ENCODE measurements at regions not wholly inside any gene's neighbourhood (a gene's known extent, or its start where the extent isn't known, plus 50 kb on each side); places are given as distances from the start of the nearest gene placed in this dataset.
"Not testable (repeated sequence)": the region's sequence is repeated elsewhere in the genome, so short reads cannot be mapped to it uniquely, and the experiment has no call there.

DNA sequence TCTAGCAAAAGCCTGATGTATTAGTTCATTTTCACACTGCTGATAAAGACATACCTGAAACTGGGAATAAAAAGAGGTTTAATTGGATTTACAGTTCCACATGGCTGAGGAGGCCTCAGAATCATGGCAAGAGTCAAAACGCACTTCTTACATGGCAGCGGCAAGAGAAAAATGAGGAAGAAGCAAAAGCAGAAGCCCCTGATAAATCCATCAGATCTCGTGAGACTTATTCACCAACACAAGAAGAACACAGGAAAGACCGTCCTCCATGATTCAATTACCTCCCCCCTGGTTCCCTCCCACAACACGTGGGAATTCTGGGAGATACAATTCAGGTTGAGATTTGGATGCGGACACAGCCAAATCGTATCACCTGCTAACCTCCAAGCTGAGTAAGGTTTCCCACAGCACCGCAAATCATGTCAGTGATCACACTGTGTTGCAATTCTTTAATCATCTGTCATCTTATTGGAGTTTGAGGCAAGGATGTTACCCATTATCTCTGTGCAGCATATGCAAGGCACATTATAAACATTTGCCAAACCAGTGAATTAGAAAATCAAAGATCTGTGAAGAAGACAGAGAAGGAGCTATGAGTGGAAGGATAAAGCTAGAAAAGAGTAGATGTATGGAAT is 128.5 kb downstream of the ZNF281 start:
- no peak for DNase-seq

DNA sequence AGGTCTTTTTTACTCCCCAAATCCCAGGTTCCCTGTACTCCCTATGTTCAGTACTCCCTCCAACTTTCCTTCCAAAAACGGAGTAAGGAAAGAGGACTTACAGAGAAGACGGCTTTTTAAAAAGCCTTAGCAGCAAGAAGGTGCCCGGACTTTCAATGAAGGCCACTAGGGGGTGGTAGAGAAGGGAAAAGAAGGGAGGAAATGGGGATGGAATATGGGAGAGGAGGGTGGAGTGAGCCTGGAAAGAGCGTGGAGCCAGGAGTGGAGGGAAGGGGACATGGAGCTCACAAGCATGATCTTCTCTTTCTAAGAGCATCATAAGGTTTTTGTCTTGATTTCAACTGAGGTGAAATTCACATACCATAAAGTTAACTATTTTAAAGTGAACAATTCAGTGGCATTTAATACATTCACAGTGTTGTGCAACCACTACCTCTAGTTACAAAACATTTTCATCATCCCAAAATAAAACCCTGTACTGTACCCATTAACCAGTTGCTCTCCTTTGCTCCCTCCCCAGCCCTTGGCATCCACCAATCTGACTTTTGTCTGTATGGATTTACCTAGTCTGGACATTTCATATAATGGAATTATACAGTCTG is 129.9 kb downstream of the ZNF281 start:
- peak; percentile 33 for DNase-seq

DNA sequence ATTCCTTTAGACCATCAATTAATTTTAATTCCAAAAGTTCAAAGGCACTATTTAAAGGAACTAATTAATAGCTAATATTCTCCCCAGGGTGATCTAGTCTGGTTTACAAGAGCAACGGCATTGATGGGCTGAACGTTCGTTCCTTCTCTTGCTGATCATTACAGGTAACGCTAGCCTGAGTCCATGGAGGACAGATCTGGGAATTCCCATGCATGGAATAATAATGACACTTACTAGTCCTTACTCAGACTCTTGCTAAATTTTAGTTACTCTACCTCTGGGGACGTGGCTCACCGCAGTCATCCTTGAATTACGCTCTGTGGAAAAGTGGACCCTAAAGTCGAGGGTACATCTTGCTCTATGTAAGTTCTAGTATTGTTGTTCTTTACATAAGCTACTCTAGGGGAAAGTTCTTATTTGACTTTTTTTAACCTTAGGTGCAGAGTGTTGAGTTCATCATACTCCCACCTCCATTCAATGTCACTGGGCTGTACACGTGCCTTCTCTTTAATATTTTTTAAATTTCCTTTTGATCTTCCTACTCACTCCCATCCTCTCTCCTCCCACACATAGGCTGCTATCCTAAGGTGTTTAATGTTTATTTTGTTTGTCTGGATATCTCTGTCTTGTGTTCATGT is 133.9 kb downstream of the ZNF281 start:
- no peak for DNase-seq

DNA sequence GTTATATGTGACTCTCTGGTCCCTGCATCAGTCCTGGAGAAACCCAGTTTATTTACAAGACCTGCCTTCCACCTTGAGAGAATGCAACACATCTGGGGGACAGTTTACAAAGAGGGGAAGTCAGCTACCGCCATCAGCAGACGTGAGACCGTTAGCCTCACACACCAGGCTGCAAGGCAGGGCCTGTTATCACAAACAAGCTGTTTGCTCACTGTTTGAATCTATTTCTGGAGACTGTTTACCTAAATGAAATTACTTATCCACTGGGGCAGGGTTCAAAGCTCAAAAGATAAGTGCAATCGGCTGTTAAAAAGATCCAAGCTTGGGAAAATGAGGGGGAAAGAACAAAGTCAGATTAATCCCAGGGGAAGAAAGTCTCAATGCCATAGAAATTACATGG is 134.4 kb downstream of the ZNF281 start:
- no peak for DNase-seq

DNA sequence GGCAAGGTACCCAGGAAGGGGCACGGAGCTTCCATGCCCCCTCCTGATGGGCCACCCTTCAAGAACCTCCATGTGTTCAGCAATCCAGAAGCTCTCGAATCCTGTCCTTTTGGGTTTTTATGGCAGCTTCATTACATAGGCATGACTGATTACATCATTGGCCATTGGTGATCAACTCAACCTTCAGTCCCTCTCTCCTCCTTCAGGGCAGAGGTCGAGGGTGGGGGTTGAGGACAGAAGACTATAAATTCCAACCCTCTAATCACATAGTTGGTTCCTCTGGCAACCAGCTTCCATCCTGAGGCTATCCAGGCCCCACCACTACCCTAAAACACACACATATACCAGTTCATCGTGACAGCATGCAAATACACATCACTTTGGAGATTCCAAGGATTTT is 135.7 kb downstream of the ZNF281 start:
- no peak for DNase-seq

DNA sequence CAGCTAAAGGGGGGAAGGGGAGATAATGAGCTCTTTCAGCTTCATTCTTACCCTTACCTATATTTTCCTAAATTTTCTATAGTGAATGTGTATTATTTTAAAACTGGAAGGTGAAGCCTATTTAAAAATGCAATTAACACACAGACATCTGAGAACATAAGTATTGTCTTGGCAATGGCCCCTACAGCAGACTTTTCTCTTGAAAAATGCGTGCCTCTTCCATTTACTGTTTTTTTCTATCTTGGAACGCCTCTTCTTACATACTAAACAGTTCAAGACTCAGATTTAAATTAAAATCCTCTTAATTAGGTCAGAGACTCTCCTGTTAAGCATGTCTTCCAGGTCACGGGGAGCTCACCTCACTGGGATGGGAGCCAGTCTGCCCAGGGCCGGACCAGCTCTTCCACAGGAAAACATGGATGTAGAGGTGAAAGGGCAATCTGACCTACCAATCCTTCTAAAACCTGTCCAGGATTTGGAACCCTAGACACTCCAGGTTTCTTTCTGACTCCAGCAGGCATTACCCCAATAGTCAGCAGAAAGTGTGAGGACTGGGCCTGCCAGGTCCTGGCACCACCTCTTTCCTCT is 137.3 kb downstream of the ZNF281 start:
- no peak for DNase-seq

DNA sequence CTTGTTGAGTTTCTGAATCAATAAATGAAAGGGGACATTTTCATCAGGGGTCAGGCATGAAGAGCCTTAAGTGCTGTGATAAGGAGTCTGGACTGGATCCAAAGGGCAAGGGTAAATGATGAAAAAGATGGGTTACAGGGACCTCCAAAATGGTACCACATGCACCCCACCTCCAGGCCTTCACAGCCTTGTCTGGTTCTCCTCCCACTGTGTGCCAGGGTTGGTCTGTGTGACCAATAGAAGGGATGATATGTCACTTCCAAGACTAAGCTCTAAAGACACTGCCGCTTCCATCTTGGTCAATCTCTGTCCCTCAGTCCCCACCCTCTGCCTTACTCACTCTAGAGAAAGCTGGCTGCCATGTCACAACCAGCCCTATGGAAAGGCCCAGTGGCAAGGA is 140.6 kb downstream of the ZNF281 start:
- no peak for DNase-seq

DNA sequence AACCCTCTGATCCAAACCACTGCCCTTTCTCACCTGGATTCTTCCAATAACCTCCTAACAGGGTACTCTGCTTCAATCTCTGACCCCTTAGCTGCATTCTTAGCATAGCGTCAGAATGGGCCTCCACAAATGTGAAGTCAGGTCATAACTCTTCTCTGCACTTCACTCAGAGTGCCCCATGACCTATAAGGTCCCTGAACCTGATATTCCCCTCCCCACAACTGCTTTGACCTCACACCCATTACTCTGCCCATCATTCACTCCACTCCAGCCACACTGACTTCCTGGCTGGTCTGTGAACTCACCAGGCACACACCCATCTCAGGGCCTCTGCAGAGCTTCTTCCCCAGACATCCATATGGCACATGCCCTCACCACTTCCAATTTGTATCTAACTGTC is 141.9 kb downstream of the ZNF281 start:
- no peak for DNase-seq

DNA sequence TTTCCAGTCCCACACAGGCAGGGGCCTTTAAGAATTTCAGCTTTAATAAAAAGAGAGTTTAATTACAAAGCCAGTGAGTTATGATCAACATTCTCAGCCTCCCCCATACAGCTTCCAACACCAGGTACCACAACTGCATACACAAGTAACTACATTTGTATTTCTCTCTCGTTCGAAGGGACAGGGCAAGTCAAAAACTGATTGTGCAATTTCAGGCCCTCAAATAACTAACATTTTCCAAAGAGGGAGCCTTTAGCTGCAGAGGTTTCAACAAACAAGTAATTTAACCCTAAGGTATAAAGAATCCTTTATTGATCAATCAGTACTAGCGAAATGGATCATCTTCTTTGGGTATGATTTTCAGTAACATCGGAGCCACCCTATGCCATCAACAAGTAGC is 142.4 kb downstream of the ZNF281 start:
- no peak for DNase-seq

DNA sequence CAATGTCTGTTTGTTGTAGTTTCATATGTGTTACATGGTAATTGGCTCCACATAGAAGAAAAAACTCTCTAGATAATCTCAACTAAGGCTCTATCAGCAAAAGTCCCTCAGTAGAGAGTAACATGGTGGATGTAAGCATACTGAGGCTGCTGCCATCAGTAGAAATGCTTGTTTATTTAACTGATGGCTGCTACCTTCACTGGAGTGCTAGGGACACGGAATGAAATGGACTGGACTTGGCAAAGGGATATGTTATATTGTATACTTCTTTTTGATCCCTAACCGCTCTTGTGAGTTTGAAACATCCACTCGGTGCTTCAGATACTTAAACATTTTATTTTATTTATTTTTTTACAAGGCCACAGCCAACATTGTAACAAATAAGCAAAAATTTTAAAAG is 143.0 kb downstream of the ZNF281 start:
- DNase-seq, result no peak

DNA sequence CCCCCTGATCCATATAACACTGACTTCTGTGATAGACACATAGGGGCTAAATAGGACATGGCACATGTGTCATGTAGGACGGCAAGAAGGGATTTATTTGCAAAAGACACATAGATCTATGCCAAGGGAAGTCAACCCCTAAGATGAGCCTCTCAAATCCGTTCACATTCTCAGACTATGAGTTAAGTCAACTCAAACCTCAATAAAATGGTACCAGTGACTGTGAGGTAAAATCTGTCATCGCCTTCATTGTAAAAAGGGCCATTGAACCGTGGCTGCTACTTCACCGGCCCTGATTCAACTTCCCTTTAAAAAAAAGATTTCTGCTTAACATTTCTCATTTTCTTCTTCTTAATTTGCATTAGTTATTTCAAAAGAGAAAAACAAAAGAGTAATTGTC is 144.0 kb downstream of the ZNF281 start:
- DNase-seq, result no peak

DNA sequence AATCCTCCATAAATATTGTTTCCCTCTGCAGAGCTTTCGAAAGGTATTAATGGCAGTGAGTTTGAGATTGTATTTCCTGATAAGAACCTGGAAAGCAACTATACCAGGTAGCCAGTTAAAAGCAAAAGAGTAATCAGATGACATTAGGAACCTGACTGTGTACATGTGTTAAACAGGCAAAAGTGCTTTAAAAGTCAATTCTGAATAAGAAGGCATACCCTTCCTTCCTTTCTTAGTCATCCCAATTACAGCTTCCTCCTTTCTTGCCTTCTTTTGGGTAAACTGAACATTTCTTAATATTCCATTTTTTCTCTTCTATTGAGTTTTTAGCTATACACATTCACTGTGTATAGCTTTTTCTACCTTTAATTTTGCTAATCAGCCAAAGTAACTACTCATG is 144.7 kb downstream of the ZNF281 start:
- no peak for DNase-seq

DNA sequence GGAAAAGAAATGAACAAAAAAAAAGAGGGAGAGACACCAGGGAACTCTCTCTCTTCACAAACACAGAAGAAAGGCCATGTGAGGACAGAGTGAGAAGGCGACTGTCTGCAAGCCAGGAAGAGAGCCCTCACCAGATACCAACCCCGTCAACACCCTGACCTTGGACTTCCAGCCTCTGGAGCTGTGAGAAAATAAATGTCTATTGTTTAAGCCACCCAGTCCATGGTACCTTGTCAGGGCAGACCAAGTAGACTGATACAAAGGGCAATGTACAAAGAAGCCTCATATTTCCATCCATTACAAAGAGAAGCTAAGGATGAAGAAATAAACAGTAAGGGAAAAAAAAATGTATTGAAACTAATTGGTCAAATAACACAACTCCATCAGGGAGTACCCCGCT is 146.6 kb downstream of the ZNF281 start:
- DNase-seq, result no peak

DNA sequence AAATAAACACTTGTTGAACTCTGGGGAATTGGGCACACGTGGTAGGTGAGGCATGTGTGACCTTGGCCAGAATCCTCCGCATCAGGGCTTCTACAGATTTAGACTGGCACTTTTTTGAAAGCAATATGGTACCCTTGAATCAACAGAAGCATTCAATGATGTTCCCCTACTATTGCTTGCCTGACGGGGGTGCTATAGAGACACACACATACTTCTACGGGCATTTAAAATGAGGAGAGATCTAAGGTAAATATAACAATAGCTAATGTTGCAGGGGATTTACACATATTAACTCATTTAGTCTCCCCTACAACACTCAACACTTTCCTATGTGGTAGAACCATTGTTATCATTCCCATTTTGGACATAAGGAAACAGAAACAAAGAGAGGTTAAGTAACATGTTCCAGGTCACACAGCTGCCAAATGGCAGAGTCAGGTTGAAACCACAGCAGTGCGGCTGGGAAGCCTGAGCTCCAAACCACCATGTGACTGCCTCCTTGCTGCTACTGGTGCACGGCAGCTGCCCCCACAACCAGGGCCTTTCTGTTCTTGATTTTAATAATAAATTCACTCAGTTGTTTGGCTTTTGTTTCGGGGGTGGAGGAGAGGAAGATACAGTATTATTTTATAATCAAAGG is 147.4 kb downstream of the ZNF281 start:
- DNase-seq, result no peak

DNA sequence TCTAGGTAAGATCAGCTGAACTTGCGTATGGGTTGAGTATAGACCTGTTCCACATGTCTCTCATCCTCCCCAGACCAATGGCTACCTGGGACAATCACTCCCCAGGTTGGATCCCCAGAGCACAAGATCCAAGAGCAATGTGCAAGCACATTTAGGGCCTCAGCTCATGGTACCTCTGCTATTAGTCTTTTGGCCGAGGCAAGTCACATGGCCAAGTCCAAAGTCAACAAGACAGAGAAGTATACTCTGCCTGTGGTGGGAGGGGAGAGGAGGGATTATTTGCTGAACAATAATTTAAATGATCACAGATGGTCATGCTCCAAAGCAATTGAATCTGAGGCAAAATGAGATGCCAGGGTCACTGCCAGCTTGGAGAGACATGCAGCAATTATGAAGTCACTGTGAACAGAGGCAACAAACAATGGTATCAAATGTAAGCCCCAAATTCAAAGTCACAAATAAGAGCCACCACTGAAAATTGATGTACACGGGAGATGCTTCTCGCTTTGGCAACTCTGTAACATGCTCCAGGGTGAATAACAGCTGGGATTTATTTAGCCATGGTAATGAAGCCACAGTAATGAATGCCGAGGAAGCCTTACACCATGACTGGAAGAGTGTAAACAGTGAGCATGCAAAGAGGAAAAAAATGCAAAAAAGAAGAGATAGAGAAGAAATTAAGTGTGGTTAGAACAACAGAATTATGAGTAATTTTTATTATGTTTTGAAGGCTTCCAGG is 149.1 kb downstream of the ZNF281 start:
- peak; percentile 71 for DNase-seq

DNA sequence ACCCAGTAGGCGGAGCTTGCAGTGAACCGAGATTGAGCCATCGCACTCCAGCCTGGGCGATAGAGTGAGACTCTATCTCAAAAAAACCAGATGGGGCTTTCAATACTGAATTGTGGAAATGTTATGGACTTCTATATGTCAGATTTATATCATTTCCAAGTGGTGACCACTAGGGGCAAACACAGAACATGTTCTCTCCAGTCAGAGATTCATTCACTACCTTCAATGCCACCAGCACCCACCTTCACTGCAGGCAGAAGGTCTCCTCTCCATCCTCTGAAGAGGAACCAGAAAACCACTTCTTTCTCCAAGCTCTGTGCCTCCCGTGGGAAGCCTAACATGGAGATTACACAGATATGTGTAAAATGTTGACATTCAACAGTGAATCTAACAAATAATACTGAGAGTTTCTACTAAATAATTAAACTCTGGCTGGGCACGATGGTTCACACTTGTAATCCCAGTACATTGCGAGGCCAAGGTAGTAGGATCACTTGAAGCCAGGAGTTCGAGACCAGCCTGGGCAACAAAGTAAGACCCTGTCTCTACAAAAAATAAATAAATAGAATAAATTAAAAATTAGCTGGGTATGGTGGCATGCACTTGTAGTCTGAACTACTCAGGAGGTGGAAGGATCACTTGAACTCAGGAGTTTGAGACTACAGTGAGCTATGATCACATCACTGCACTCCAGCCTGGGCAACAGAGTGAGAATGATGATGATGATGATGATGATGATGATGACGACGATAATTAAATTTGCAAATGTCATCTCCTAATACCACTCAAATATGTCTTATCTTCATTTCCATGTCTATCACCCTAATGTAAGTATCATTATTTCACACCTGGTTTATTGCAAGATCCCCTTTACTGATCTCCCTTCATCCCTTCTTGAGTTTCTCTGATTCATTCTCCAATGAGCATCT is 151.1 kb downstream of the ZNF281 start:
- DNase-seq, result no peak

DNA sequence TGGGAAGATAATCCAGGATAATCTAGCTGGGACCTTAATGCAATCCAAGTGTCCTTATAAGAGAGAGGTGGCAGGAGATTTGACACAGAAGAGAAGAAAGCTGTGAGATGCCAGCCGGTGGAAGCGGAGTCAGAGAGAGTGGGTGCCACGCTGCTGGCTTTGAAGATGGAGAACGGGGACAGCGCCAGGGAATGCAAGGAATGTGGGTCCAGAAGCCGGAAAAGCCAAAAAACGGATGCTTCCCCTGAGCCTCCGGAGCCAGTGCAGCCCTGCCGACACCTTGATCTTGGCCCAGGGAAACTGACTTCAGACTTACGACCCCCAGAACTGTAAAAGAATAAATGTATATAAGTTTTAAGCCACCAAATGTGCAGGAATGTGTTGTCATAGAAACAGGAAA is 152.6 kb downstream of the ZNF281 start:
- DNase-seq, result no peak

DNA sequence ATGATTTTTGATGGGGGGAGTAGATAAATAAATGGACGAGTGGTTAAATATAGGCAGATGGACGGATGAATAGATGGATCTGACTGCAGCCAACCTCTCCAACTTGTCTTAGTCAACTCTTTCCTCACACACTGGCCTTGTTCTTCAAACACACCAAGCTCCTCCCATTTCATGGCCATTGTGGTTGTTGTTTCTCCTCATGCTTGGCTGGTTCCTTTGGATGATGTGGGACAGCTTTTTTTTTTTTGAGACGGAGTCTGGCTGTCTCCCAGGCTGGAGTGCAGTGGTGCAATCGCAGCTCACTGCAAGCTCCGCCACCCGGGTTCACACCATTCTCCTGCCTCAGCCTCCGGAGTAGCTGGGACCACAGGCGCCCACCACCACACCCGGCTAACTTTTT is 155.2 kb downstream of the ZNF281 start:
- not testable (repeated sequence) for DNase-seq

DNA sequence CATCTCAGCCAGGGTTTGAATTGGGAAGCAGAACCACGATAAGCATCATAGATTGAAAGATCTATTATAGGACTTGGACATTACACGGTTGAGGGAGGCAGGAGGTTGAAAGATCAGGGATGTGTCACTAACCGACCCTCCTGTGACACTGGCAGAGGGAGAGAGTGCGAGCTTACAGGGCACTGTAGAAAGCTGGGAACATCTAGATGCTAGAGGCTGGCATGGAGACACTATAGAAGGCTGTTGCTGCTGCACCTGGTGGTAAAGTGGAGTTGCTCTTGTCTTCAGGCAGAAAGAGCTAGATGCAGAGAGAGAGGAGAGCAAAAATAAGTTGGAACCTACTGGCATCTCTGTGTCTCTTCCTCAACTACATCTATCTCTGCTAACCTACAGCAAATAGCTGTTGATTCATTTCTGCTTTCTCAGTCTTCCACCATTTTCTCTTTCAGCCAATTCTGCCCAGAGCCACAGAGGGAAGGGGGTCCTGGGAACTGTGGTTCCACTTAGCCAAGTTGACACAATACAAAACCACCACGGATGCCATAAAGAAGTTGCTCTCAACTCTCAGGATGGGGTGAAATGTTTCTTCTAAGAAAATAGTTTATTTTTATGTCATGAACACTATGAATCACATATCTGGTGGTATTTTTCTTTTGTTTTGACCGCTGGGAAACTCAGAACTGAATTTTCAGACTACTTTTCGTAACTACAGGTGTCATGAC is 155.9 kb downstream of the ZNF281 start:
- DNase-seq, result no peak

DNA sequence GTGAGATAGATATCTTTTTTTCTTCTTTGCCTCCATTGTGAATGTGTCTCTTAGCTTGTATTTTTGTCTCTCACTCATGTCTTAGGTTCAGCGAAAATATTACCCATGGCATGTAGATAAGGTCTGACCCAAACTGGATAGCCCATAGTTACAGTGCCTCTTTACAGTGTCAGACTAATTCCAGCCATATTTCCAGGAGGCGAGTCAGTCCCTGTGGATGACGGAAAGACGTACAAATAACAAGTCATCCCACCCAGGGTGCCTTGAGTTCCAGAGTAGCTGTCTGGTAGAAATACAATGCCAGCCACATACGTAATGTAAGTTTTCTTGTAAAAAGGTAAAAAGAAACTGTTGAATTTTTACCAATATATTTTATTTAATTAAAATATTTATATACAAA is 157.3 kb downstream of the ZNF281 start:
- no peak for DNase-seq

DNA sequence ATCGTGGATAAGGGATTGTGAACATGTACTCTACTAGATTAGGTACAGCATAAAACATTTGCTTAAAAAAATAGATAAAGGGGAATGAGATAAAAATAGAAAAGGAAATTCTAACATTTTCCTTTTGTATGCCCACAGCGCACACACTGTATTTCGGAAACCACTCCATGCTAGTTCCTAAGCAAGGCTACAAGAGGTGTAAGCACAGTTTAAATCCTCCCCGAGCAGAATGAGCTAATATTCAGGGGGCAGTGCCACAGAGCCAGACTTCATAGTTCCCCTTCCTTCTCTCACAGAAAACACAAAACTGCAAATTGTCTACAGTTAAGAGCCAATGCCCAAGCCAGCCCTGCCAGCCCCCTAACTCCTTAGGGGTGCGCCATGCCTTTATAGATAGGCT is 159.4 kb downstream of the ZNF281 start:
- no peak for DNase-seq
